ENCODE measurements at regions not wholly inside any gene's neighbourhood (a gene's known extent, or its start where the extent isn't known, plus 50 kb on each side); places are given as distances from the start of the nearest gene placed in this dataset.

DNA sequence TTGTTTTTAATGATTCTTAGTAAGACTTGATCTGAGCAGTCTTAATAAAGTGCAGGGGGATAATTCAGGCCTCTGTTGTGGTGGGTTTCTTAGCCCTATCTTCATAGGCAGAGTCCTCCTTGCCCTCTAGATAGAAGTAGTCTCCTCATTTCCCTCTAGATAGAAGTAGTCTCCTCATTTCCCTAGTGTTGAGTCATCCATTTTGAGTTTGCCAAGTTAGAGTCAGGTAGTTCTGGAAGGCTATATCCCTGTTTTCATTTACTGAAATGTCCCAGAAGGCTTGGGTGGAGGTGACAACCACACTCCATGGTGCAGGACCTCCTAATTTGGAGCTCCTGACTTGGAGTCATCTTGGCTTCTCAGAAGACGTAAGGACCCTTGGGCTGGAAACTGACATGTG lies 384.6 kb downstream of the MLLT3 start:
- Histone ChIP-seq H3K27me3 (replicated peaks in 1 of 4; ENCODE audit: control insufficient read depth in 3 of 4, extremely low read depth in 1 of 4, insufficient read depth in 3 of 4, low read length in 3 of 4) (peaks cover 0 to 3% (median 0%) of the 10 kb centered on the region in 4 experiments; a peak in 1 of 7 replicates), H3K79me2 (ENCODE audit: control insufficient read depth in 1 of 2, insufficient read depth in 2 of 2, low read length in 2 of 2) (no peaks in the 10 kb centered on the region), H2BK12ac (ENCODE audit: low read depth, low read length) (no peak overlapping the region), H2BK15ac (ENCODE audit: low read length) (no peak overlapping the region), H2AFZ (ENCODE audit: low read length) (no peak overlapping the region), H3K9ac (replicated peaks in 1 of 4; ENCODE audit: extremely low read depth in 1 of 4, low read depth in 3 of 4, low read length in 3 of 4) (no peak overlapping the region), H4K8ac (ENCODE audit: extremely low read depth, insufficient read depth, low read length) (no peak overlapping the region), H3K4ac (replicated peaks; ENCODE audit: insufficient read length, low read depth, low read length) (no peak overlapping the region), H3K36me3 (ENCODE audit: control insufficient read depth in 2 of 4, insufficient read depth in 4 of 4, low read length in 3 of 4) (peaks cover 0 to 6% (median 0%) of the 10 kb centered on the region in 4 experiments; a peak in 2 of 8 replicates), H3K23me2 (ENCODE audit: low read depth, low read length) (no peaks in the 10 kb centered on the region), H3K23ac (ENCODE audit: insufficient read length) (no peak overlapping the region), H2BK120ac (replicated peaks; ENCODE audit: low read depth, low read length) (no peak overlapping the region), H3K27ac (ENCODE audit: low read depth, low read length) (no peak overlapping the region), H3K56ac (replicated peaks; ENCODE audit: insufficient read length, low read depth, low read length) (no peak overlapping the region), H3K4me1 (replicated peaks in 1 of 4; ENCODE audit: control insufficient read depth in 3 of 4, insufficient read depth in 4 of 4, low read length in 3 of 4) (no peaks in the 10 kb centered on the region), H3K79me1 (ENCODE audit: low read depth, low read length) (no peaks in the 10 kb centered on the region), H3K4me3 (ENCODE audit: extremely low read depth in 1 of 4, insufficient read depth in 2 of 4, low read depth in 3 of 4, low read length in 4 of 4) (no peak overlapping the region), H3K18ac (ENCODE audit: extremely low read depth, low read length) (no peak overlapping the region), H3K4me2 (ENCODE audit: insufficient read depth in 1 of 2, low read depth in 2 of 2, low read length in 2 of 2) (no peak overlapping the region), H3K9me3 (ENCODE audit: insufficient read depth in 2 of 2, low read depth in 1 of 2, low read length in 1 of 2) (peaks cover 13 to 18% of the 10 kb centered on the region in 2 experiments), H2AK5ac (ENCODE audit: low read depth, low read length) (no peak overlapping the region), H2BK5ac (ENCODE audit: low read depth, low read length) (no peak overlapping the region), H3K14ac (ENCODE audit: insufficient read length) (no peak overlapping the region), H2BK20ac (ENCODE audit: low read length) (no peak overlapping the region), H4K5ac (ENCODE audit: insufficient read length, low read depth, low read length) (no peak overlapping the region), H4K20me1 (replicated peaks in 1 of 2; ENCODE audit: control insufficient read depth in 1 of 2, insufficient read depth in 2 of 2, low read length in 2 of 2) (no peaks in the 10 kb centered on the region), H4K91ac (replicated peaks; ENCODE audit: insufficient read length, low read length) (no peak overlapping the region)
- DNase-seq (ENCODE audit: low read depth in 1 of 2, low spot score in 2 of 2) = no peak
- WGBS, 2 experiments (ENCODE audit: extremely low coverage in 1 of 2, insufficient coverage in 1 of 2, insufficient read length in 1 of 2, insufficient replicate concordance in 2 of 2, low coverage in 1 of 2, low lambda C conversion rate in 2 of 2, missing lambda C conversion rate in 1 of 2) = 100% methylated on average over 1 of the region's 1 CpG; no CpG with 5 or more reads in 1 of the 2 experiments
- ChIA-PET POLR2A (ENCODE audit: partially characterized antibody) (no interaction called here), CTCF (ENCODE audit: partially characterized antibody) (interaction anchor here (1.6 kb wide), 1 partner anchor 57 kb away, joined by 3 read pairs; no protein-coding TSS in a partner anchor)
- FAIRE-seq = no peak
- TF ChIP-seq, protein P1, sequence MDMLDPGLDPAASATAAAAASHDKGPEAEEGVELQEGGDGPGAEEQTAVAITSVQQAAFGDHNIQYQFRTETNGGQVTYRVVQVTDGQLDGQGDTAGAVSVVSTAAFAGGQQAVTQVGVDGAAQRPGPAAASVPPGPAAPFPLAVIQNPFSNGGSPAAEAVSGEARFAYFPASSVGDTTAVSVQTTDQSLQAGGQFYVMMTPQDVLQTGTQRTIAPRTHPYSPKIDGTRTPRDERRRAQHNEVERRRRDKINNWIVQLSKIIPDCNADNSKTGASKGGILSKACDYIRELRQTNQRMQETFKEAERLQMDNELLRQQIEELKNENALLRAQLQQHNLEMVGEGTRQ (IDR thresholded peaks at IDR 0.05; ENCODE audit: low read length) = no peak
- no peak for TF ChIP-seq TBP (IDR thresholded peaks at IDR 0.05; ENCODE audit: low read depth, low read length)
- no peak for TF ChIP-seq MAFK (IDR thresholded peaks at IDR 0.05; ENCODE audit: low read depth, low read length)
- TF ChIP-seq FOSL1 (IDR thresholded peaks at IDR 0.05; ENCODE audit: insufficient read depth, low read depth, low read length) = no peak
- TF ChIP-seq SIRT6 (IDR thresholded peaks at IDR 0.05; ENCODE audit: low read length) = no peak
- TF ChIP-seq SP2 (IDR thresholded peaks at IDR 0.05; ENCODE audit: low read length) = no peak
- no peak for TF ChIP-seq SIN3A (conservative IDR thresholded peaks at IDR 0.05 in 1 of 2, IDR thresholded peaks at IDR 0.05 in 1 of 2; ENCODE audit: low read depth in 1 of 2, low read length in 2 of 2)
- no peak for TF ChIP-seq EP300 (IDR thresholded peaks at IDR 0.05; ENCODE audit: borderline replicate concordance in 1 of 2, low read depth in 2 of 2, low read length in 2 of 2)
- TF ChIP-seq BRCA1 (IDR thresholded peaks at IDR 0.05; ENCODE audit: low read depth, low read length) = no peak
- TF ChIP-seq GTF2F1 (IDR thresholded peaks at IDR 0.05; ENCODE audit: borderline replicate concordance, low read depth, low read length) = no peak
- TF ChIP-seq TCF12 (IDR thresholded peaks at IDR 0.05; ENCODE audit: low read depth, low read length) = no peak
- no peak for TF ChIP-seq SRF (IDR thresholded peaks at IDR 0.05; ENCODE audit: low read depth, low read length)
- no peak for TF ChIP-seq NANOG (IDR thresholded peaks at IDR 0.05; ENCODE audit: insufficient read depth, low read depth, low read length, poor library complexity, severe bottlenecking)
- TF ChIP-seq KDM1A (IDR thresholded peaks at IDR 0.05; ENCODE audit: borderline replicate concordance, low read length) = no peak

Data from H1 (cell line).